ENCODE measurements at regions not wholly inside any gene's neighbourhood (a gene's known extent, or its start where the extent isn't known, plus 50 kb on each side); places are given as distances from the start of the nearest gene placed in this dataset.

- TF ChIP-seq, protein P1, sequence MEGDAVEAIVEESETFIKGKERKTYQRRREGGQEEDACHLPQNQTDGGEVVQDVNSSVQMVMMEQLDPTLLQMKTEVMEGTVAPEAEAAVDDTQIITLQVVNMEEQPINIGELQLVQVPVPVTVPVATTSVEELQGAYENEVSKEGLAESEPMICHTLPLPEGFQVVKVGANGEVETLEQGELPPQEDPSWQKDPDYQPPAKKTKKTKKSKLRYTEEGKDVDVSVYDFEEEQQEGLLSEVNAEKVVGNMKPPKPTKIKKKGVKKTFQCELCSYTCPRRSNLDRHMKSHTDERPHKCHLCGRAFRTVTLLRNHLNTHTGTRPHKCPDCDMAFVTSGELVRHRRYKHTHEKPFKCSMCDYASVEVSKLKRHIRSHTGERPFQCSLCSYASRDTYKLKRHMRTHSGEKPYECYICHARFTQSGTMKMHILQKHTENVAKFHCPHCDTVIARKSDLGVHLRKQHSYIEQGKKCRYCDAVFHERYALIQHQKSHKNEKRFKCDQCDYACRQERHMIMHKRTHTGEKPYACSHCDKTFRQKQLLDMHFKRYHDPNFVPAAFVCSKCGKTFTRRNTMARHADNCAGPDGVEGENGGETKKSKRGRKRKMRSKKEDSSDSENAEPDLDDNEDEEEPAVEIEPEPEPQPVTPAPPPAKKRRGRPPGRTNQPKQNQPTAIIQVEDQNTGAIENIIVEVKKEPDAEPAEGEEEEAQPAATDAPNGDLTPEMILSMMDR (IDR thresholded peaks at IDR 0.05), result no peak
- TF ChIP-seq MEF2A (IDR thresholded peaks at IDR 0.05; ENCODE audit: borderline replicate concordance, low read depth), result no peak
- no peak for TF ChIP-seq CHD2 (IDR thresholded peaks at IDR 0.05; ENCODE audit: low read length, partially characterized antibody)
- no peak for TF ChIP-seq NFIC (IDR thresholded peaks at IDR 0.05; ENCODE audit: borderline replicate concordance)
- no peak for TF ChIP-seq USF2 (IDR thresholded peaks at IDR 0.05; ENCODE audit: borderline replicate concordance, low read depth, low read length)
- no peak for TF ChIP-seq FOXJ3 (CRISPR knock-in tag; IDR thresholded peaks at IDR 0.05)
- TF ChIP-seq MAX (IDR thresholded peaks at IDR 0.05; ENCODE audit: low read depth), result no peak
These were observed 107.7 kb upstream of the PPP2R5A start (continued) for GRCh38 chr1:212177542-212177941.

- no peak overlapping the region for H3K9ac ChIP-seq
- no peak overlapping the region for H3K4me3 ChIP-seq (ENCODE audit: low read depth in 2 of 2, low read length in 1 of 2)
- POLR2A ChIA-PET, result no interaction called here
- WGBS (ENCODE audit: low lambda C conversion rate), result 87% methylated on average over 2 of the region's 2 CpGs
- no peaks in the 10 kb centered on the region for H4K20me1 ChIP-seq (ENCODE audit: insufficient read depth)
- TF ChIP-seq TAF1 (IDR thresholded peaks at IDR 0.05; ENCODE audit: borderline replicate concordance, low read depth, low read length) (no peak), FOXM1 (IDR thresholded peaks at IDR 0.05; ENCODE audit: low read depth) (no peak), GATA2 (CRISPR knock-in tag; IDR thresholded peaks at IDR 0.05) (no peak), POLR2AphosphoS5 (IDR thresholded peaks at IDR 0.05; ENCODE audit: low read depth, low read length) (no peak), RCOR1 (IDR thresholded peaks at IDR 0.05; ENCODE audit: low read length) (no peak), MEF2A (IDR thresholded peaks at IDR 0.05; ENCODE audit: borderline replicate concordance, low read depth) (no peak), FOXJ3 (CRISPR knock-in tag; IDR thresholded peaks at IDR 0.05) (no peak)
- TF ChIP-seq, protein P1 (IDR thresholded peaks at IDR 0.05), result no peak
- H3K27me3 ChIP-seq (ENCODE audit: insufficient read depth), result no peaks in the 10 kb centered on the region
- H3K4me1 ChIP-seq (ENCODE audit: control insufficient read depth in 1 of 2, insufficient read depth in 2 of 2, low read depth in 1 of 2, low read length in 1 of 2), result peaks cover 0 to 6% of the 10 kb centered on the region in 2 experiments; a peak in 2 of 4 replicates
- DNase-seq, result no peak
- no peak overlapping the region for H3K4me2 ChIP-seq
- H3K79me2 ChIP-seq (ENCODE audit: insufficient read depth), result no peaks in the 10 kb centered on the region
- CTCF ChIA-PET, result interaction anchor here (0.9 kb wide), 1 partner anchor 44 kb away, joined by 4 read pairs; no protein-coding TSS in a partner anchor
- no peaks in the 10 kb centered on the region for H3K36me3 ChIP-seq (replicated peaks in 1 of 2; ENCODE audit: control insufficient read depth in 1 of 2, insufficient read depth in 2 of 2, low read length in 1 of 2)
- H3K9me3 ChIP-seq, result no peaks in the 10 kb centered on the region
- peak overlapping the region in 1 of 2 experiments; percentile 60; a peak in 2 of 4 replicates for H3K27ac ChIP-seq (ENCODE audit: low read depth in 2 of 2, low read length in 1 of 2)
- H3K9me2 ChIP-seq, result no peaks in the 10 kb centered on the region
- H3F3A ChIP-seq (replicated peaks; ENCODE audit: insufficient read depth), result no peaks in the 10 kb centered on the region
- H2AFZ ChIP-seq (ENCODE audit: low read depth), result peak overlapping the region; percentile 12; the same call in 1 of the 2 replicates
These were observed 106.4 kb upstream of the PPP2R5A start for GRCh38 chr1:212178851-212179250.

Data from SK-N-SH (cell line).